Duodenal mucosa (tissue), 2 donors: ENCODE measurements at regions not wholly inside any gene's neighbourhood (a gene's known extent, or its start where the extent isn't known, plus 50 kb on each side); places are given as distances from the start of the nearest gene placed in this dataset.

Source experiments
- H3K27ac ChIP-seq: one replicate; pipeline ENCODE4 v1.7.0; 2013; ENCODE audit warnings: low read depth, low read length
- H3K27me3 ChIP-seq, 2 donors: one replicate each; pipeline ENCODE4 v1.7.0; 2013; ENCODE audit warnings: low read length in 2 of 2, control low read depth in 1 of 2; ENCODE audit not compliant: insufficient read depth in 2 of 2, control insufficient read depth in 1 of 2
- H3K36me3 ChIP-seq, 2 donors: one replicate each; pipeline ENCODE4 v1.7.0; 2013; ENCODE audit warnings: low read length in 2 of 2, control low read depth in 1 of 2; ENCODE audit not compliant: insufficient read depth in 2 of 2, control insufficient read depth in 1 of 2
- H3K4me1 ChIP-seq, 2 donors: one replicate each; pipeline ENCODE4 v1.7.0; 2013; ENCODE audit warnings: low read length in 2 of 2, control low read depth in 1 of 2; ENCODE audit not compliant: insufficient read depth in 2 of 2, control insufficient read depth in 1 of 2
- H3K4me3 ChIP-seq, 2 donors: one replicate each; pipeline ENCODE4 v1.7.0; 2013; ENCODE audit warnings: low read length in 2 of 2, low read depth in 1 of 2
- H3K9ac ChIP-seq, 2 donors: one replicate each; pipeline ENCODE4 v1.7.0; 2013; ENCODE audit warnings: low read length in 2 of 2, low read depth in 1 of 2
- H3K9me3 ChIP-seq, 2 donors: one replicate each; pipeline ENCODE4 v1.7.0; 2013; ENCODE audit warnings: low read length in 2 of 2, control low read depth in 1 of 2; ENCODE audit not compliant: control insufficient read depth in 1 of 2

GRCh38 chr9:86818636-86819035 is 128.7 kb downstream of the GAS1 start:
- peaks cover 0 to 6% of the 10 kb centered on the region in 2 donors for H3K27me3 ChIP-seq
- H3K9ac ChIP-seq = no peak overlapping the region
- no peaks in the 10 kb centered on the region for H3K36me3 ChIP-seq
- H3K4me1 ChIP-seq = no peaks in the 10 kb centered on the region
- H3K9me3 ChIP-seq = no peaks in the 10 kb centered on the region
- no peak overlapping the region for H3K4me3 ChIP-seq
- no peak overlapping the region for H3K27ac ChIP-seq

- no peaks in the 10 kb centered on the region for H3K36me3 ChIP-seq
These were observed 130.4 kb downstream of the GAS1 start for GRCh38 chr9:86816868-86817267.

GRCh38 chr9:86816366-86816765 is 130.9 kb downstream of the GAS1 start:
- Histone ChIP-seq H3K27ac (no peak overlapping the region), H3K4me1 (no peaks in the 10 kb centered on the region), H3K36me3 (no peaks in the 10 kb centered on the region), H3K4me3 (no peak overlapping the region), H3K27me3 (no peaks in the 10 kb centered on the region), H3K9ac (no peak overlapping the region), H3K9me3 (no peaks in the 10 kb centered on the region)

More at GRCh38 chr9:86816868-86817267, 130.4 kb downstream of the GAS1 start:
- Histone ChIP-seq H3K27me3 (no peaks in the 10 kb centered on the region), H3K9ac (no peak overlapping the region), H3K27ac (no peak overlapping the region), H3K4me1 (no peaks in the 10 kb centered on the region), H3K4me3 (no peak overlapping the region), H3K9me3 (no peaks in the 10 kb centered on the region)

GRCh38 chr9:86812616-86813015 is 134.7 kb downstream of the GAS1 start:
- no peak overlapping the region for H3K4me3 ChIP-seq
- no peaks in the 10 kb centered on the region for H3K36me3 ChIP-seq
- no peaks in the 10 kb centered on the region for H3K4me1 ChIP-seq
- H3K27ac ChIP-seq = no peak overlapping the region
- no peaks in the 10 kb centered on the region for H3K9me3 ChIP-seq
- no peak overlapping the region for H3K9ac ChIP-seq
- H3K27me3 ChIP-seq = no peaks in the 10 kb centered on the region

GRCh38 chr9:86809759-86810367 is 137.4 kb downstream of the GAS1 start:
- no peaks in the 10 kb centered on the region for H3K27me3 ChIP-seq
- no peak overlapping the region for H3K27ac ChIP-seq
- no peaks in the 10 kb centered on the region for H3K36me3 ChIP-seq

GRCh38 chr9:86809151-86809550 is 138.2 kb downstream of the GAS1 start:
- no peaks in the 10 kb centered on the region for H3K9me3 ChIP-seq
- no peak overlapping the region for H3K9ac ChIP-seq
- H3K27ac ChIP-seq = no peak overlapping the region
- H3K4me3 ChIP-seq = no peak overlapping the region
- no peaks in the 10 kb centered on the region for H3K27me3 ChIP-seq
- no peaks in the 10 kb centered on the region for H3K4me1 ChIP-seq
- H3K36me3 ChIP-seq = no peaks in the 10 kb centered on the region

More at GRCh38 chr9:86809759-86810367, 137.4 kb downstream of the GAS1 start:
- H3K4me3 ChIP-seq = no peak overlapping the region
- no peaks in the 10 kb centered on the region for H3K4me1 ChIP-seq
- no peaks in the 10 kb centered on the region for H3K9me3 ChIP-seq
- H3K9ac ChIP-seq = no peak overlapping the region

GRCh38 chr9:86807367-86807976 is 139.8 kb downstream of the GAS1 start:
- H3K9ac ChIP-seq = no peak overlapping the region
- no peak overlapping the region for H3K27ac ChIP-seq
- no peaks in the 10 kb centered on the region for H3K4me1 ChIP-seq

GRCh38 chr9:86804011-86804410 is 143.3 kb downstream of the GAS1 start:
- Histone ChIP-seq H3K4me1 (no peaks in the 10 kb centered on the region), H3K9ac (no peak overlapping the region), H3K27ac (no peak overlapping the region), H3K4me3 (no peak overlapping the region), H3K27me3 (no peaks in the 10 kb centered on the region), H3K36me3 (no peaks in the 10 kb centered on the region), H3K9me3 (no peaks in the 10 kb centered on the region)

More at GRCh38 chr9:86807367-86807976, 139.8 kb downstream of the GAS1 start:
- no peak overlapping the region for H3K4me3 ChIP-seq
- no peaks in the 10 kb centered on the region for H3K9me3 ChIP-seq
- no peaks in the 10 kb centered on the region for H3K36me3 ChIP-seq
- no peaks in the 10 kb centered on the region for H3K27me3 ChIP-seq

GRCh38 chr9:86802900-86803673 is 144.2 kb downstream of the GAS1 start:
- no peaks in the 10 kb centered on the region for H3K27me3 ChIP-seq
- H3K9ac ChIP-seq = no peak overlapping the region
- no peak overlapping the region for H3K27ac ChIP-seq
- H3K9me3 ChIP-seq = no peaks in the 10 kb centered on the region
- H3K36me3 ChIP-seq = no peaks in the 10 kb centered on the region
- no peaks in the 10 kb centered on the region for H3K4me1 ChIP-seq
- no peak overlapping the region for H3K4me3 ChIP-seq

GRCh38 chr9:86801246-86801645 is 146.1 kb downstream of the GAS1 start:
- H3K27ac ChIP-seq = no peak overlapping the region
- no peak overlapping the region for H3K9ac ChIP-seq
- no peaks in the 10 kb centered on the region for H3K4me1 ChIP-seq
- no peaks in the 10 kb centered on the region for H3K36me3 ChIP-seq
- H3K4me3 ChIP-seq = no peak overlapping the region
- no peaks in the 10 kb centered on the region for H3K9me3 ChIP-seq
- no peaks in the 10 kb centered on the region for H3K27me3 ChIP-seq
